NCI-H2227 treated with DMSO at 0.1 percent for 48 hours (cell line): ENCODE measurements at regions not wholly inside any gene's neighbourhood (a gene's known extent, or its start where the extent isn't known, plus 50 kb on each side); places are given as distances from the start of the nearest gene placed in this dataset.
"Not testable (repeated sequence)": the region's sequence is repeated elsewhere in the genome, so short reads cannot be mapped to it uniquely, and the experiment has no call there.

Experiments used
- DNase-seq: peaks from one replicate; lab custom pipeline; 2025; lab: John Stamatoyannopoulos, UW

- no peak for DNase-seq
Measured at GRCh38 chrX:109879991-109880390, 122.9 kb upstream of the TMEM164 start.

GRCh38 chrX:109880629-109881028 is 122.3 kb upstream of the TMEM164 start:
- no peak for DNase-seq

GRCh38 chrX:109886122-109886761 is 116.7 kb upstream of the TMEM164 start:
- peak; percentile 36 for DNase-seq

GRCh38 chrX:109889289-109890006 is 113.5 kb upstream of the TMEM164 start:
- no peak for DNase-seq

GRCh38 chrX:109890300-109890699 is 112.6 kb upstream of the TMEM164 start:
- DNase-seq = no peak

GRCh38 chrX:109890910-109891502 is 111.9 kb upstream of the TMEM164 start:
- DNase-seq = peak; percentile 72

- not testable (repeated sequence) for DNase-seq
Measured at GRCh38 chrX:109896024-109896423, 106.9 kb upstream of the TMEM164 start.

- no peak for DNase-seq
Measured at GRCh38 chrX:109902665-109903064, 100.2 kb upstream of the TMEM164 start.

- DNase-seq = no peak
Measured at GRCh38 chrX:109911046-109911445, 91.9 kb upstream of the TMEM164 start.

GRCh38 chrX:109912993-109913392 is 89.9 kb upstream of the TMEM164 start:
- DNase-seq = not testable (repeated sequence)

DNA sequence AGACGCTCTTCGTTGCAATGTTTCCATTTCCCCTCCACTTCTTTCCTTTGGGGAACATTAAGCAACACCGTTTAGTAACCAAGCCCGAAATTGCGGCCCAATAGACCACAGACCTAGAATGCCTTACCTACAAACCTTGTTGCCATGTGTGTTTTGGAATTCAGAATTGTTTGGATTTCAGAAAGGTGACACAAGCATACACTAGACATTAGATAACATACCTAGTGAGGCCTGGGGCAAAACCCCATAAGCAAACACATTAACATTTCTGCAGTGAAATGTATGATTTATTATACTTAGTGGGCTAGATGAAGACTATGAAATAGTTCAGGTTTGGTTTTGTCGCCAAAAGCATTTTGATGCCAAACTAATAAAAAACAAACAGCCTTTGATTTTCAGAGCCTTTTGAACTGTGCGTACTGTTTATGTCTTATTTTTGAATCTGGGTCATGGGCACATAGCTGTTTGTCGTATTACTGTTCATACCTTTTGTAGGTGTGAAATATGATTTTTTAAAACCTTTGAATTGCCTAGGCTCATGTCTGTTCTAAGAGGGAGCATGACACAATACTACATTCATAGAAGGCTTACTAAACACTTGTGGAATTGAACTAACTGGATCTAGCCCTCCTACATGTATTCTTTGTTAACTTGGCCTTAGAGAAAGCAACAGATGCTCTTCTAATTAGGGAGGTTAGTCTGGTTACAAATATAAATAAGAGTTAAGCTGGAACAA is 88.6 kb upstream of the TMEM164 start:
- no peak for DNase-seq

DNA sequence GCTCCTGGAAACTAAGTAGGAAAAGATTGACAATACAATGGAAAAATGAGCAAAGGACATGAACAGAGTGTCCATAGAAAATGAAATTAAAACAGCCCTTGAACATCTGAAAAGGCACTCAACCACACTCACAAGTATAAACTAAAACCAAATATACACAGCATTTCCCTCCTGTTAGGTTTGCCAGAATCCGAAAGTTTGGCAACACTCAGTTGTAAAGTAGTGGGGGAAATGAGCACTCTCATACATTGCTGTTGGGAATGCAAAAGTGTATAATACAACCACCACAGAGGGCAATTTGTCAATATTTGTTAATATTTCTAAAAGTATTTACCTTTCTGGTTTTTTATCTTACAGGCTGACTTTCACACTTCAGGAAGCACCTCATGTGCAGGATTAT is 84.2 kb upstream of the TMEM164 start:
- DNase-seq = no peak

GRCh38 chrX:109920325-109920724 is 82.6 kb upstream of the TMEM164 start:
- DNase-seq = peak; percentile 22

DNA sequence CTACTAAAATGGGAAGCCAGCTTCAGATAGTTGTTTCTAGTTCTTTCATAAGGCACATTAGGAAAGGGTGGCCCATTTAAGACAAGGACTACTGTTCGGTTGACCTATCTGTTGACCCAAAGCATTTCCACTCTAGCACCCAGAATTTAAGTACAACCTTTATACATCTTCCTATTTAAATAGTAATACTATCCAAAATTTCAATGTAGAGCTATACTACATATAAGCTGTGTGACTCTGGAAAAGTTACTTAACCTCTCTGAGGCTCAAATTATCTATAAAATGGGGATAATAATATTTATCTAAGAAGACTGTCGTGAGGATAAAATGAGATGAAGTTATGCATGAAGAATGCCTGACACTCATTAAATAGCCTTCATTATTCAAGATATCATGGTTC is 82.0 kb upstream of the TMEM164 start:
- no peak for DNase-seq

DNA sequence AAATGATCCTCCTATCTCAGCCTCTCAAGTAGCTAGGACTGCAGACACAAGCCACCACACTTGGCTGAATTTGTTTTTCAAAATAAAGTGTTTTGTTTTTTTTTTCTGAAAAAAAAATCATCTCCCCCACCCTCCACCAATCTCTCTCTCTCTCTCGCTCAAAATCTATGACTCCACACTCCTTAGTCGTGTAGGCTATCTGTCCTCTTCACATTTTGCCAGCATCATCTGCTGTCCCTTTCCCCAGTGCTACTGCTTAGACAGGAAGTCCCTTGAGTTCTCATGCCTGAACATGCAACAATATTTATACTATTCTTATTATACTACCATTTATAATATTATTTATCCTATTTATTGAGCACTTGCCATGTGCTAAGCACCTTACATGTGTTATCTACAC is 80.7 kb upstream of the TMEM164 start:
- no peak for DNase-seq

GRCh38 chrX:109925003-109925402 is 77.9 kb upstream of the TMEM164 start:
- not testable (repeated sequence) for DNase-seq

- DNase-seq = no peak
Measured at GRCh38 chrX:109925656-109926055, 77.3 kb upstream of the TMEM164 start.

- DNase-seq = no peak
Measured at GRCh38 chrX:109926118-109926517, 76.8 kb upstream of the TMEM164 start.

DNA sequence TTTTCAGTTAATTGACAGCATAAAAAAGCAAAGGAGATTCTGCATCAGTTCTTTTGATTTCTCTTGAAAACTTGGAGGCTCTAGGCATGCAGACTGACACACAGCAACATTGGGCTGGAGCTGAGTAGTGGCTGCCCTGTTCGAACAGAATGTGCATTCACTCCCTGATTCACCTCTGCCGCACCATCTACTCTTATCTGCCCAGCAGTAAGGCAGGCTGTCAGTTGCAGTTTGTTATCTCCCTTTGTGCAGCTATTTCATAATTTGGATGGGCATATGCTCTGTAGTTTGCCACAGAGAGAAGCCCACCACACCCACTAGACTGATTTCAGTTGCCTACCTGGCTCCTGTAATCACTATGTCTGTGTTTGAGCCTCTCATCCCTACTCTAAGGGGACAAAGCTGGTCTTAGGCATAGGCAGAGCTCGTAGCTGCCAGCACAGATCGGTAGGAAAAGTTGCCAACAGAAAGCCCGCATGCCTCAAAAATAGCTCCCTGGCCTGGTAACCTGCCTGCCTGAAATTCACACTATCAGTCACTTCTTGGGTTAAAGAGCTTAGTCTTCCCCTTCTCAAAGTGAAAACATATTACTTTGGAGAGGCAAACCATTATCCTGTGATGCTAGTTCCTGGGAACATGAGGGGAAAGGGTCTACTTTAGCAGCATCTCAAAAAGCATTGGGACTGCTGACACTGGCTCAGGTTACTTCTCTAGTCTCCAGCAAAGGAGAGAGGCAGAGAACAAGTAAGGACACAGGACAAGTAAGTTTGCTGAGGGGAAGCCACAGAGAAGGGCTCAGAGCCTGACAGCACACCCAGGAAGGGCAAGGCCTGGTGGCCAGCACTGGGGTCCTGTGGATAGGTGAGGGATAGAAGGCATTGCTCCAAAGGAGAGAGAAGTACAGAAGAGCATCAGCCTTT is 75.9 kb upstream of the TMEM164 start:
- no peak for DNase-seq

DNA sequence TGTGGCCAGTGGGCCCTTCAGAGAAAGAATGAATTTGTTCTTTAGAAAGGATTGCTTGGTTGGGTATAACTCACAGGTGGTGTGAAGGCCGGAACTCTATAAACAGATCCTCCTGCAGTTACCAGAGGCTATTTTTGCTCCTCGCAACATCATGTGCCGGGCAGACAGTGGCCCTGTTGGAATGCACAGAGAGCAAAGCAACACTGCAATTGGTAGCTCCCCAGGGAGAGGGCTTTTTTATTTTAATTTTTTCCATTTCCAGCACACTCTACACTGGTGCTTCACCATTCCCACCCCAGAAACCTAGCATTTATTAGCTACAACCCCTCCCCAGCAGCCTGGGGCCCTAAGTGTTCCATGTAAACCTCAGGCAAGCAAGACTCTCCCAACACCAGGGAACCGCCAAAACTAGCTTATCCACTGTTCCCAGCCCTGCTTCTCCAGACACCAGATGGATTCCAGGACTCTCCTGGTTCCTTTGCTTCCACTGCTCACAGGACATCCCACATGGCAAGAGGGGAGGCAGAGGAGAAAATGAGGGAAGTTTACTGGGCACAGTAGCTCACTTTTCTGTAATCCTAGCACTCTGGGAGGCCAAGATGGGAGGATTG is 75.1 kb upstream of the TMEM164 start:
- no peak for DNase-seq
